Esophagus squamous epithelium (tissue), 4 donors: ENCODE measurements at regions not wholly inside any gene's neighbourhood (a gene's known extent, or its start where the extent isn't known, plus 50 kb on each side); places are given as distances from the start of the nearest gene placed in this dataset.
"Not testable (repeated sequence)": the region's sequence is repeated elsewhere in the genome, so short reads cannot be mapped to it uniquely, and the experiment has no call there.

Source experiments
- POLR2A ChIP-seq, 4 donors: fragments of 450-650 bp; IDR thresholded peaks; one replicate each; pipeline ENCODE4 v1.6.1; 2017; ENCODE audit warnings: antibody characterized with exemption in 4 of 4, mild to moderate bottlenecking in 4 of 4, moderate library complexity in 3 of 4
- TF ChIP-seq, protein P1 (sequence below), 6 experiments: fragments of 450-650 bp in 4 of 6; fragments of 200-600 bp in 2 of 6; sonication (generic) in 2 of 6; IDR thresholded peaks; one replicate each; pipeline ENCODE4 v1.5.1; 2016 to 2019; ENCODE audit warnings: antibody characterized with exemption in 6 of 6, mild to moderate bottlenecking in 4 of 6, moderate library complexity in 4 of 6

DNA sequence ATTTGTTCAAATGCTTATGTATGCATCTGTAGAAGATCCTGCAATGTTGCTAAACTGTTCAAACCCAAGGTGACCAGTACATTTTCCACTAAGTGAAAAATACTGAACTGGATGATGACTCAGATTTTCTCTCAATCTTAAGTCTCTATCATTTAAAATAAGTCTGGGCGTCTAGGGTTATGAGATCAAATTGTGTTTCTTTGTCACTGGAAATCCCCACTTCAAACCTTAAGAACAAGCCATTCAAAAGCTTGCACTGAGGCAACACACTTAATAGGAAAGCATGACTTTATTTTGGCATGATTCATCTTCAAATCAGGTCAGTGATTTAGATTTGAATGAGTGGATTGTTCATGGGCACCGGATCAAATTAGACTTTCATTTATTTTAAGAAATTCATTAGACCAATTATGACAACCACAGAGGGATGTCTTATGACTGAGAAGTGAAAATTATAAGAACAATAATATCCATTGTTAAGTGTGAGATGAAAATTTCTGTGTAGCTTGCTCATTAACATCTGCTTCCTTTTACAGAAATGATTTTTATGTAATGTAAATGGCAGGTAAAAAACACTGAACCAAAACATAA, 203.6 kb downstream of the ANKRD30BL start:
- TF ChIP-seq, protein P1, sequence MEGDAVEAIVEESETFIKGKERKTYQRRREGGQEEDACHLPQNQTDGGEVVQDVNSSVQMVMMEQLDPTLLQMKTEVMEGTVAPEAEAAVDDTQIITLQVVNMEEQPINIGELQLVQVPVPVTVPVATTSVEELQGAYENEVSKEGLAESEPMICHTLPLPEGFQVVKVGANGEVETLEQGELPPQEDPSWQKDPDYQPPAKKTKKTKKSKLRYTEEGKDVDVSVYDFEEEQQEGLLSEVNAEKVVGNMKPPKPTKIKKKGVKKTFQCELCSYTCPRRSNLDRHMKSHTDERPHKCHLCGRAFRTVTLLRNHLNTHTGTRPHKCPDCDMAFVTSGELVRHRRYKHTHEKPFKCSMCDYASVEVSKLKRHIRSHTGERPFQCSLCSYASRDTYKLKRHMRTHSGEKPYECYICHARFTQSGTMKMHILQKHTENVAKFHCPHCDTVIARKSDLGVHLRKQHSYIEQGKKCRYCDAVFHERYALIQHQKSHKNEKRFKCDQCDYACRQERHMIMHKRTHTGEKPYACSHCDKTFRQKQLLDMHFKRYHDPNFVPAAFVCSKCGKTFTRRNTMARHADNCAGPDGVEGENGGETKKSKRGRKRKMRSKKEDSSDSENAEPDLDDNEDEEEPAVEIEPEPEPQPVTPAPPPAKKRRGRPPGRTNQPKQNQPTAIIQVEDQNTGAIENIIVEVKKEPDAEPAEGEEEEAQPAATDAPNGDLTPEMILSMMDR (IDR thresholded peaks at IDR 0.05), result not testable (repeated sequence)
- TF ChIP-seq POLR2A (IDR thresholded peaks at IDR 0.05), result not testable (repeated sequence)
